Stimulated activated CD4-positive, alpha-beta T cell treated with anti-CD3 and anti-CD28 coated beads, Interleukin-1b, Interleukin-23, amount 100 ng/mL, for 1 hour (primary cell): ENCODE measurements at regions not wholly inside any gene's neighbourhood (a gene's known extent, or its start where the extent isn't known, plus 50 kb on each side); places are given as distances from the start of the nearest gene placed in this dataset.

ENCODE experiments used
- DNase-seq, 2 donors: peaks; one replicate each; pipeline ENCODE4 v3.0.0-alpha.2; 2020; ENCODE audit warnings: low read depth in 2 of 2

DNA sequence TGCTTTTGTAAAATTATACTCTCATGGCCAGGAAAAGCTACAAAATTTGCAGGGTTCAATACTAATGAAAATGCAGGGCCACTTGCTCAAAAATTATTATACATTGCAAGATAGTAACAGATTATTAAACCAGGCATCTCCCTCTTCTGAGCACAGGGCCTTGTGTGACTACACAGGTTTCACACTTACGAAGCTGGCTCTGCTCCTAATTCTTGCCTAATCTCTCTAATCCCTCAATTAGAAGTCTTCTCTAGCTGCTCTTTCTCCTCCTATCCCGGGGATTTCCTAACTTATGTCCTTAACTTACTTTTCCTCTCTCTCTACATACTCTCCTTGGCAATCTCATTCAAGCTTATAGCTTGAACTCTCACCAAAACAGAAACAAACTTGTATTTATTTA, 168.3 kb downstream of the AREG start:
- no peak for DNase-seq

DNA sequence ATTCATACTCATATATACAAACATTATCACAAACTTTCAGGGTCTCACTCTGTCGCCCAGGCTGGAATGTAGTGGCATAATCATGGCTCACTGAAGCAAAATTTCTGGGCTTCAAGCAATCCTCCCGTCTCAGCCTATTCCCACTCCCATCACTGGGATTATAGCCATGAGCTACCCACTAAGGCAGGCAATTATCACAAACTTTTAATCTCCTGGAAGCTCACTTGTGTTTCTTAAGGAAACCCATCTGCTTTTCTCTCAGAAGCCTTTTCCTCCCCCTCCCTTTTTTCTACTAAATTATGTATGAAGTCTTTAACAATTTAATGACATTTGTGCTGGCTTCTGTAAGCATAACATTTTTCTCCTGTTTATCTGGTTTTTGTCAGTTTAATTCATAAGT, 170.5 kb downstream of the AREG start:
- DNase-seq: no peak

DNA sequence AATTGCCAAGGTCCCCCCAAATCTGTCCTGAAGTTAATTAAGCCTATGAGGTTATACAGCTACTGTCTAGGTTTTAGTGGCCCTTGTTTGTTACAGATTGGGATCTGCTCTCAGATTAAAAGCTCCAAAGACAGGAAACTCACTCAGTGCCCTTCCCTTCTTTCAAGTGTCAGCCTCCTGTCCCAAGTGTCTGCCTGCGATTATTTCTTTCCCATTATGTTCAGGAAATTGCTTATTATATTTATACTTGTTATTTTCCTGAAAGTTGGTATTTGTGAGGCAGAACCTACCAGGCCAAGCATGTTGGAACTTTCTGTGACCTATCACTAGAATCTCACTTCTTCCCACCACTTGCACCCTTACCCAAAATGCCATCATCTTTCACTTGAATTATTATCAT, 173.2 kb downstream of the AREG start:
- DNase-seq: no peak

DNA sequence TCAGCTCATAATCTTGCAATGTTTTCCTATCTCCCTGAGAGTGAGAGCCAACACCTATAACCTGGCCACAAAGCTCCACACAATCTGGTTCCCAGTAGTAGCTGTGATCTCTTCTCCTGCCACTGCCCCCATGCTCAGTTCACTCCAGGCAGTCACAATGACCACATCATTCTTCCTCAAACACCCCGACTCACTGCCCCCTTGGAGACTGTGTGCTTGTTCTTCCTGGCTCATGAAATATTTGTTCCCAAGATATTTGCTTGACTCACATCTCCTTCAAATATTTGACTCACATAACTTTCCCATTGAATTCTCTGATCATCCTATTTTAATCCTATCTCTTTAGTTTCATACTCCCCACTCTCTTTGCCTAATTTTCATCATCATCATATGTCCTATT, 173.7 kb downstream of the AREG start:
- no peak for DNase-seq

DNA sequence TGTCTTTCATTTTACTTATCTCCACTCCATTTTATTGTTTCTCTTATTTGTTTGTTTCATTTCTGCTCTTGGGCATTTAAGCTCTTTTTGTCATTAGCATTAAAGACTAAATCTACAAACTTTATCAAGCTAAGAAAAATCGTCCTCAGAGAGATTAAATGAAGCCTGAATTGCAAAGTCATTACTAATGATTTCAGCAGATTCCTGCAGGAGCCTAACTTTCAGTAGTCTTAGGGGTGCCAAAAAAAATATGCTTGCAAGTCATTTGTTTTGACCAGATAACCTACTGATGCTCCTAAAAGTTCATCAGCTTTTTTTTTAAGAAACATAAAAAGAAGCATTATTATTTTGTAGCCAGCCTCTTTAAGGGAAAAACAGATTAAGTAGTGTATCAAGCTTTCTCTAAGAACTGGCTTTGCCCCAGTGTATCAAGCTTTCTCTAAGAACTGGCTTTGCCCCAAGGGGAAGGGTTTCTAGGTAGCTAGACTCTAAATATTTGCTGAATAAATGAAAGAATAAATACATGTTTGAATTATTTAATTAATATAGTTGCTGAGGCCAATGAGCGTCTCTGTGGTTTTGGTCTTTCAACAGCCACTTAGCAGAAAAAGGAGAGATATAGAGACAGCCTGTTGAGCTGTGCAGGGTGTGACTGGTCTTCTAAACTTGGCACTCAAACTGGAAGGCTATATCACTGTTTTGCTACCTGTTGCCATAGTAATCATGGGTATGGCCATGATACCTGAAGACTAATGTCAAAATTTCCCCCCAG, 174.2 kb downstream of the BTC start:
- no peak for DNase-seq

DNA sequence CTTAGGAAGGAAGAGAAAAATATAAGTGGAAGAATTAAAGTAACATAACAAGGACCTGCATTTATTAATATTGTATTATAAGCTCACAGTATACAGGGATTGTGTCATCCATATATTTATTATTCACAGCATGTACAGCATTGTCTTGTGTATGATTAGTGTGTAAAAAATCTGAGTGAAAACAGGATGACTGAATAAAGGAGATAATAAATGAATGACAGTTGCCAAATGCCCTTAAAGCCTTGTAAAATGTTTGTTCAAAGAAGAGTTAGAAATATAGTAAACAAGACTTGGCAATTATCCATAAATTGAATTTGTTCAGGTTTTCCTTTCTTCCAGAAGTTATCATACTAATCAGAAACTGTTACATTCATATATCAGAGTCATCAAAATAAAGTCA, 172.7 kb downstream of the BTC start:
- DNase-seq: no peak

DNA sequence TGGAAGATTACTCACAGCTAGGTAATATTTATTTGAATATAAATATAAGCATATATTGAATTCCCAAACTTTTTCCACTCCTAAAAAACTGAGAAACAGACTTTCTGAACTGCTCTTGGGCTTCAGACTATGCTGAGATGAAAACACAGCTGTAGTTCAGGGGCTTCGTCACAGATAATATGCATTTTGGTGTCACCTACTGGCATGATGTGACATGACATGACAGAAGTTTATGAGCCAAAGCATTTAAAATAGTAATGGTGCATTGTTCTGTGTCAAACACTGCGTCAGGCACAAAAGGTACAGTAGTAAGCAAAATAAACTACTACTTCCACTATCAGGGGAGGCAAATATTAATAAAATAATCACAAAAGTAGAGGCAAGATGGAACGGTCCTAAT, 171.3 kb downstream of the BTC start:
- DNase-seq: no peak

DNA sequence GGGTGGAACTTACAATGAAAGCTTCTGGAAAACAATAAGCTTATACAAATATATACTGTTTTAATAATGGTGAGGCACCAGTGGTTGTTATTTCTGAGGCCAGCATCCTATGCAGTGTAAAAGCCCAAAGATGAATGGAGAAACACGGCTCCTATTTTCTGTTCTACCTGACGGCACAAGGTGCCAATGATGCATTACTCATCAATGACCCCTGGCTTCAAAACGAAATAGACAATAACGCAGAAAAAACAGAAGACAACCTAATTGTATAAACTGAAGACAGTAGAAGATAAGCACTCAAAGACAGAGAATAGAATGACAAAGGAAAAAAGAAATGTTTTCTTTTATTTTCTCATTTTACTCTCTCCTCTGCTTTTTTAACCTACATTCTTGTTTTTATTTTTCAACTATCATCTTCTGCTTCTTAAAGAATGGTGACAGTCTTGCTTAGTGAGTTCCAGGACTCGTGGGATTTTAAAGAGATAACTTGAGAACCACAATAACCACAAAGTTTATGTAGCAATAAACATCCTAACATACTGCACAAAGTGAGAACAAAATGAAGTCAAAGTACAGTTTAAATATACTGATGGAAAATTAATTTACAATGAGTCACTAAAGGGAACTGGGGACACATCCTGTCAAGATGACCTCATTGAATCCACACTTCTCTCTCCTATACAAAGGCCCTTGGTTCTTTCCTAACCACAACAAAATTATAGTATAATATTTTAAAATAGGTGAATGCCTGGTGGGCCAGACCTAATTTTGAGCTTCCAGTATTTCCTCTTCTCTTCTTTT, 169.8 kb downstream of the BTC start:
- no peak for DNase-seq

DNA sequence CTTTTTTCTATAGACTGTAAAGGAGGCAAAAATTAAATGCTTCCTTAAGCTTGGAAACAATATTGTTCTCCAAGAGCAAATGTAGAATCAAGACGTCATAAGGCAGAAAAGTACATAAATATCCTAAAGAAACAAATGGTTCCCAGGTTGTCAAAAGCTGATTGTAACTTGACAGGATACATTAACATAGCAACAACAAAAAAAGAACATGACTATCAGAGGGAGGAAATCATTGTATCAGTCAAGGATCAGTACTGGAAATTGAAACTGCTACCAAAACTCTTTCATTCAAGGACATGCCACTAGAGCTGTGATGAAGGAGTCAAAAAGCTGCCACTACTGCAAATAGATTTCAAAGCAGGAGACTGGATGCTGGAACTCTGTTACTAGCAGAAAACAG, 168.3 kb downstream of the BTC start:
- no peak for DNase-seq

DNA sequence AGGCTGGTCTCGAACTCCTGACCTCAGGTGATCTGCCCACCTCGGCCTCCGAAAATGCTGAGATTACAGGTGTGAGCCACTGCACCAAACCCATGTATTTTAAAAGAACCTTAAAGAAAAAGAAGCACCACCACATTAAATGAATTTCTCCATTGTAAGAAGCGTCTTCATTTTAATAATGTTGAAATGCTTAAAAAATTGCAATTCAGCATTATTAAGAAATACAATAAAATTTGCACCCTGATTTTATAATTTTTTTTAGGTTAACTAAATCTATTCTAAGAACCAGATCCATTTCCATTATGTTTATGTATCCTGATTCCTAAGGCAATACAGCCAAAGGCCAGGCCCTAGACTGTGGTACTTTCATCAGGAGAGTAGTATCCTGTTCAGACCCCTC, 167.2 kb downstream of the BTC start:
- DNase-seq: no peak

DNA sequence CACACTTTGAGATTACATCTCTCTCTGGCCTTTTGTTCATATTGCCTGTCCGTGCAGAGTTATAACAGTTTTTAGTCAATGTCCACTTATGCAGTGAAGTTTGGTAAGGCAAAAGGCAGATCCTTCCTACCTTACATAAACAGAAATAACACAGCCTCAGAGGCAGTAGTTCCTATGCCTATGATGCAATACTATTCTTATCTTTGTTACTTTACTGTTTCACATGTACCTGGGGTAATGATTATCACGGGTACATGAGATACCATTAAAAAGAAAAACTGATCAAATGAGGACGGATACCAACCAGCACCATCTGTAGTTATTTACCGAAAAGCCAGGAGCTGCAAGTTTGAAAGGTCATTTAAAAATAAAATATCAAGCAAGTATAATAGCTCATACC, 166.8 kb downstream of the BTC start:
- no peak for DNase-seq

DNA sequence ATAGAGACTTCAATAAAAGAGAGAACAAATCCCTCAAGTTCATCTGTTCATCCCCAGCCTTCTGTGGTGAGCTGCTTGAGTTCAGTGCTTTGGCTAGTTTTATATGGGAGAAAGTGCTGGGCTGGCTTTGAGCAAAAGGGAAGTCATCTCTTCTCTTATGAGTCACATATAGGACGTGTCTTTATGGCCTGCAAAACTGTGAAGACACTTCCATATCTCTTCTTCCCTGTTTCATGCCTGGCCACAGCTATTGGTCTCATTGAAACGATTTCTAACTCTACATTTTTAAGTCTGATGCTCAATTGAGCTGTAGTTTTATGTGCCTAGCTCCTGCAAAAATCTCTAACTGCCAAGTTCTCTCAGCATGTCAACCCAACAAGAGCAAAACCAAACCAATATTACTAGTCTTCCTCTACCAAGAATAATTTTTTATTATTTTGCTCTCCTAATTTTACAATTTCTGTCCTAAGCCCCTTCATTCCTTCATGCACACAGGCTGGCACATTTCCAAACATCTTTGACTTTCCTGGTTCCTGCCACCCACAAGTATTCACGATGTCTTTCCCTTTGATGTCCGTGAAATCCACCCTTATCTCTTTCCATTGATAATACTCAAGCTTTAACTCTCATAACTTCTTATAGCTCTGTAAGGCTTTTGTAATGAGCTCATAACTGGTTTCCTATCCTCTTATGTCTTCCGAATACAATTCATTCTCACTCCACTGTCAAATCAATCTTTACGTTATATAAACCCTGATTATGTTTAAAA, 165.3 kb downstream of the BTC start:
- DNase-seq: no peak

DNA sequence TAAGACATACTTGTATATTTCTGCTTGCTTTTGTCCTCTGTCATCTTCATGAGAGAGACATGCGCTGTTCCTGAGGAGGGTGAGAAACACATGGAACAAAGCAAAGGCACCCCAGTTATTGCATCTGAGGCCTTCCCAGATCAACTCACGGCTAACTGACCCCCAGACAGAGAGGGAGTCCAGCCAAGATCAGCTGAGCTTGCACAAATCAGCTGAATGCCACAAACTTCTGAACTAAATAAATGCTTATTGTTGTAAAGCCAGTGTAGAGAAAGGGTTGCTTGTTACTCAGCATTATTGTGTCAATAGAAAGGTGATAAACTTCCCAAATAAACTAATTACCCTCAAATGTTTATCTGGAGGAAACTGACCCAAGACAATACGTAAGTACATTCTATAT, 163.8 kb downstream of the BTC start:
- DNase-seq: no peak

DNA sequence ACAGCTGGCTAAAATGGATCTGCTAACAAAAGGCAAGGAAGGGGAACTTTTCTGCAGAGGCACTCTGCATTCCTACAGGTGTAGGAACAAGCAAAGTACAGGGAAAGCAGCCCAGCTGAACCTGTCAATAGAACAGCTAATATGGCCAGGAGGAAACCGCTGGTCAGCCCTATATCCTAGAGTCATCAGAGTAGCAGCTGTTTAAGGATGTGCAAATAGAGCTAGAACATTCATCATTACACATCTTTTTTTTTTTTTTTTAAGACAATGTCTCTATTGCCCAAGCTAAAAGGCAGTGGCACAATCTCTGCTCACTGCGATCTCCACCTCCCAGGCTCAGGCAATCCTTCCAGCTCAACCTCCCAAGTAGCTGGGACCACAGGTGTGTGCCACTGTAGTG, 163.0 kb downstream of the BTC start:
- no peak for DNase-seq

DNA sequence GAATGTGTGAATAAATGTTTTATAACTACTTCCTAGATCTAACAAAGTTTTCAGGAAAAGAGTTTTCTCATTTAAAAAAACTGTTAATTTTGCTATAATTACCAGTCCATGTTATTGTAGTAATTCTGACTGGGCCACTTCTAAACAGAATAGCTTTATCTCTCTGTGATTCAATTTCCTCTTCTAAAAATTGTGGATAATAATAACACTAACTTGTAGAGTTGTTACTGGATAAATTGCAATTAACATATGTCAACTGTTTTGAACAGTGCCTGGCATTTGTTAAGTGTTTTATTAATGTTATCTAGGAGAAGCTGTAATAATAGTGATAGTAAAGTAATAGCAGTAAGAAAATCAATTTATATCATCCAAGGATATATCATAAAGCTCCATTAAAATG, 162.3 kb downstream of the BTC start:
- no peak for DNase-seq

DNA sequence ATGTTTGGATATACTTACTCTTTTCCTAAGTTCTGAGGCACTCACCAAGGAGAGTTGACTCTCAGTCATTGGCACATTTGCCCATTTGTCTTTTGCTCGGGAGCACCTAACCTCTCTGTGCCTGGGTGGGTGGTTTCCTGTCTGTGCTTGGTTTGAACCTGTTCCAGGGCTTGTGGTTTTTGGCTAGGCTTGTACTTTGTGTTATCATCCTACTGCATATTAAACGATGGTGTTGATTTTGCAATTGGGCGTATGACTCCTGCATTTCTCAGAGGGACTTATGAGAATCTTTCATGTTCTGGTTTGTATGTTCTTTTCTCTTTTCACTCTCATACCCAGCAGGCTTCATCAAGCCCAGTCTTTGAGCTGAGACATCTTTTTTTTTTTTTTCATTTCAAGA, 161.7 kb downstream of the BTC start:
- no peak for DNase-seq

DNA sequence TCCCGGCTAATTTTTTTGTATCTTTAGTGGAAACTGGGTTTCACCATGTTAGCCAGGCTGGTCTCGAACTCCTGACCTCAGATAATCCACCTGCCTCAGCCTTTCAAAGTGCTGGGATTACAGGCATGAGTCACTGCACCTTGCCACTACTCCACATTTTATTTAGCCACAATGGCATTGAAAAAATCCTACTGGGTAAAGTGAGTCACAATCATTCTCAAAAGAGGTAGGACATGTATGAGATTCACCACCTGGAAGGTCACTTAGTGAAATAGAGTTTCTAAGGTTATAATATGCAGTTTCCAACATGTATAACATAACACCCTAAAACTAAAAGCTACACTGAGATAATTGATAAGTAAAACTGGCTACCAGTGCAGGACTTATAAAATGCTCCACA, 159.2 kb downstream of the BTC start:
- DNase-seq: no peak

DNA sequence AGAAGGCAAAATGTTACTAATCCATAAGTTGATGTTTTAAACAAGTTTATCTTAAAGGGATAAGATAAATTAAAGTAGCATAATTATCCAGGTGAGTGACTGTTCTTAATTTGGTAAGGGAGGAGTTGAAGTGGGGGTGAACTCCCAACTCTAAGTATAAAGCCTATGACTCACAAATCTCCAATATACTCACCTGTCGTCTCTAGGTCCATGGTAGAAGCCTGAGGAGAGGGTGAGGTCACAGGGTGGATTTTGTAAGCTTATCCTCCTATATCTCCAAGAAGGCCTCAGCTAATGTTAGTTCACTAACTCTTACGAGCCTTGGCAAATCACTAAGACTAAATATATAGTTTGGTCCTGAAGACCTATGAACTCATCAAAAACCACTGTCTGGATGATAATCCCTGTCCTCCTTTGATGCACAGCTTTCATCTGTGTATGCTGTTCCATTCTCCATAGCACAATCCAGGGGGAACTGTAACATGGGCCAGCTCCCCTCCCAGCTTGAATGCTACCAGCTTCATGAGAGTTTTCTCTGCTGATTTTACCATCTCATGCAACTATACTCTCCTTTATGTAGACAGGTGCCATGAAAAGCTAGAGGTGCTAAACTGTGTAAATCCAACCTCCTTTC, 158.7 kb downstream of the BTC start:
- DNase-seq: no peak

DNA sequence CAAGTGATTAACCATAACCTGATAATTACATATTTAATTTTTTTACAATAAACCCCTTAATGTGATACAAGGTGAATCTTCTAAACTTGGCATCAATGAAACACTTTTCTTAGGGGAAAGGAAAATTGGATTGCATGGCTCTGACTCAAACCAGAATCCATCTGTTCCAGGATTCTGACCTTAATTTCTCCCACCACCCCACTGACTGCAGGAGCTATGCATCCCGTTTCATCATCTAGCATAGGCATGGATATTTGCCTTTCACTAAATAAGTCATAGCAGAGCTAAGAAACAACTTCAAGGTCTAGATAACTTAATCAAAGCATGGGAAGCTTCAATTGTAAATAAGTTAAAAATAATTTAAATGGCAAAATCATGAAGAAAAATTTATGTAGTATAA, 156.3 kb downstream of the BTC start:
- no peak for DNase-seq

DNA sequence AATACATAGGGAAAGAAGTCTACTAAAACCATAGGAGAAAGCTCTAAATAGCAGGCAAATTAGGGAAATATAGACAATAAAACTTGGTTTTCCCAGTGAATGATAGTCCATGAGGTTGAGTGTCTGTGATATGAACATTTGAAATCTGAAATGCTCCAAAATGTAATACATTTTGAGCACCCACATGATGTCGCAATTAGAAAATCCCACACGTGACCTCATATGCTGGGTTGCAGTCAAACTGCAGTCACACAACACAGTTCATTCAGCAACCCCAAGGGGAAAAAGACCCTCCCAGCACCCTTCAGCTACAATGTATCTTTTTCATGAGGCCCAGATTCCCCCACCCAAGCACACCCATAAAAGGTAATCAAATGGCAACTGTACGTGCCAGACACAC, 155.6 kb downstream of the BTC start:
- no peak for DNase-seq

DNA sequence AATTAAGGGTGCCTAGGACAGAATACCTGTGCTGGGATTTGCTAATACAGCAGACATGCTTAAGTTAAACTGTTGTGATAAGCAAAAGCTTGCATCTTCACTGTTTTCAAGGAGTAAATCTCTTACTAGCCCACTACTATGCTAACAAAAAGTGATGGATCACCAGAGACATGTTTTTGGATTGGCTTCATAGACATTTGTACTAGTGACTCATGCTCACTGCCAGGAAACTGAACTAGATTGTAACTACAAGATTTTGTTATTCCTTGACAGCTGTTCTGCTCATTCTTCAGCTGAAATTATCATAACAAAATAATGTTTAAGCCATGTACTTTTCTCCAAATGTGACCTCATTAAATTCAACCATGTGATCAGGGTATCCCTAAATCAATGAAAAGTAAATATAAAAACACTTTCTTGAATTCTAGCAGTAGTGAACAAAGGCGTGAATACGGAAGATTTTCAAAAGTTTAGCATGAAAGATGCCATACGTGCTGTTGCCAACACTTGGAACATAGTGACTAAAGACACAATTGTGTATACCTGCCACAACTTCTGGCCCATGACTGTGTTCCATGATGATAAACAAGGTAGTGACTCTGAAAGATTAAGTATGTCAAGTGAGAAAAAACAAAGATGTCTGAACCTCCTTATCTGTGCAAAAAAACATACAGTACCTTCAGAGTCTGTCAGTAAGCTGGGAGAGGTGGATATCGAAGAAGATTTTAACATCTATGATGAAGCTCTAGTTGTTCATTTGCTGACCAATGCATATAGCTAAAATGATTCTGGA, 154.0 kb downstream of the BTC start:
- no peak for DNase-seq
